Fibroblast of lung (primary cell): ENCODE measurements at regions not wholly inside any gene's neighbourhood (a gene's known extent, or its start where the extent isn't known, plus 50 kb on each side); places are given as distances from the start of the nearest gene placed in this dataset.

Experiments used
- DNase-seq, 2 donors: peaks; one replicate each; pipeline versions ENCODE4 v3.0.0 to v3.0.0-alpha.2; 2010; ENCODE audit warnings: low read depth in 2 of 2
- H2AFZ ChIP-seq: 2 replicates; pipeline ENCODE4 v1.5.1; 2012; ENCODE audit warnings: low read length, control low read depth, inconsistent platforms
- H3K27ac ChIP-seq: 2 replicates; pipeline ENCODE4 v1.5.1; 2011; ENCODE audit warnings: low read length, control low read depth; ENCODE audit not compliant: insufficient read depth
- H3K27me3 ChIP-seq: 2 replicates; pipeline ENCODE4 v1.5.1; 2011; ENCODE audit warnings: mild to moderate bottlenecking, low read length; ENCODE audit not compliant: control insufficient read depth, insufficient read depth
- H3K36me3 ChIP-seq: 2 replicates; pipeline ENCODE4 v1.5.1; 2011; ENCODE audit warnings: low read length; ENCODE audit not compliant: control insufficient read depth, insufficient read depth
- H3K4me1 ChIP-seq: 2 replicates; pipeline ENCODE4 v1.5.1; 2011; ENCODE audit warnings: low read length; ENCODE audit not compliant: control insufficient read depth, insufficient read depth; ENCODE audit errors: extremely low read depth
- H3K4me2 ChIP-seq: 2 replicates; pipeline ENCODE4 v1.5.1; 2011; ENCODE audit warnings: low read length, control low read depth; ENCODE audit not compliant: insufficient read depth; ENCODE audit errors: extremely low read depth
- H3K4me3 ChIP-seq, 4 experiments: fragments of 200-600 bp in 1 of 4; sonication (generic) in 1 of 4; replicated peaks in 1 of 4; 2 replicates each; pipeline ENCODE4 v1.5.1; 2011 to 2016; ENCODE audit warnings: low read length in 4 of 4, low read depth in 3 of 4, mild to moderate bottlenecking in 3 of 4, control low read depth in 2 of 4, inconsistent platforms in 1 of 4, mixed read lengths in 1 of 4; ENCODE audit not compliant: insufficient read depth in 1 of 4; ENCODE audit errors: control extremely low read depth in 1 of 4
- H3K79me2 ChIP-seq: 2 replicates; pipeline ENCODE4 v1.5.1; 2012; ENCODE audit warnings: mild to moderate bottlenecking, low read length, inconsistent platforms; ENCODE audit not compliant: control insufficient read depth, insufficient read depth
- H3K9ac ChIP-seq: 2 replicates; pipeline ENCODE4 v1.5.1; 2011; ENCODE audit warnings: mild to moderate bottlenecking, low read length, control low read depth; ENCODE audit not compliant: insufficient read depth
- H3K9me3 ChIP-seq: 2 replicates; pipeline ENCODE4 v1.5.1; 2012; ENCODE audit warnings: low read depth, low read length; ENCODE audit not compliant: control insufficient read depth, insufficient read depth
- H4K20me1 ChIP-seq: 2 replicates; pipeline ENCODE4 v1.5.1; 2011; ENCODE audit warnings: low read length; ENCODE audit not compliant: control insufficient read depth, insufficient read depth; ENCODE audit errors: extremely low read depth
- CTCF ChIP-seq, 2 donors: IDR thresholded peaks in 1 of 2; conservative IDR thresholded peaks in 1 of 2; 1 replicate in 1 of 2; 2 replicates in 1 of 2; pipeline ENCODE4 v1.5.1; 2011 to 2012; ENCODE audit warnings: low read length in 2 of 2, control low read depth in 1 of 2, inconsistent platforms in 1 of 2, low read depth in 1 of 2, mild to moderate bottlenecking in 1 of 2
- EZH2 ChIP-seq: IDR thresholded peaks from 2 replicates; pipeline ENCODE4 v1.5.1; 2012; ENCODE audit warnings: low read length, control low read depth, mild to moderate bottlenecking; ENCODE audit errors: missing control alignments

GRCh38 chr5:165076686-165077085, 1571.3 kb downstream of the MAT2B start:
- H3K4me1 ChIP-seq: no peaks in the 10 kb centered on the region
- no peaks in the 10 kb centered on the region for H3K27me3 ChIP-seq
- H4K20me1 ChIP-seq: no peaks in the 10 kb centered on the region
- no peak overlapping the region for H2AFZ ChIP-seq
- no peak overlapping the region for H3K9ac ChIP-seq
- TF ChIP-seq EZH2 (no peak), CTCF (conservative IDR thresholded peaks at IDR 0.05 in 1 of 2, IDR thresholded peaks at IDR 0.05 in 1 of 2; ENCODE audit: low read depth in 1 of 2, low read length in 2 of 2) (no peak)
- H3K4me2 ChIP-seq: no peak overlapping the region
- no peaks in the 10 kb centered on the region for H3K36me3 ChIP-seq
- H3K9me3 ChIP-seq: no peaks in the 10 kb centered on the region
- no peaks in the 10 kb centered on the region for H3K79me2 ChIP-seq
- H3K4me3 ChIP-seq: no peak overlapping the region
- DNase-seq: no peak
- H3K27ac ChIP-seq: no peak overlapping the region

- Histone ChIP-seq H3K79me2 (no peaks in the 10 kb centered on the region), H3K36me3 (no peaks in the 10 kb centered on the region), H3K4me3 (no peak overlapping the region), H2AFZ (no peak overlapping the region), H4K20me1 (no peaks in the 10 kb centered on the region), H3K4me2 (no peak overlapping the region), H3K9me3 (no peaks in the 10 kb centered on the region), H3K27ac (no peak overlapping the region), H3K9ac (no peak overlapping the region), H3K27me3 (no peaks in the 10 kb centered on the region), H3K4me1 (no peaks in the 10 kb centered on the region)
- TF ChIP-seq CTCF (conservative IDR thresholded peaks at IDR 0.05 in 1 of 2, IDR thresholded peaks at IDR 0.05 in 1 of 2; ENCODE audit: low read depth in 1 of 2, low read length in 2 of 2): no peak
- no peak for TF ChIP-seq EZH2
- DNase-seq: no peak
Observed at GRCh38 chr5:165079389-165079788, 1574.0 kb downstream of the MAT2B start.

GRCh38 chr5:165083394-165083793, 1578.0 kb downstream of the MAT2B start:
- H4K20me1 ChIP-seq: no peaks in the 10 kb centered on the region

More at GRCh38 chr5:165083394-165083793, 1578.0 kb downstream of the MAT2B start:
- no peak overlapping the region for H3K27ac ChIP-seq
- no peak overlapping the region for H2AFZ ChIP-seq
- H3K9me3 ChIP-seq: no peaks in the 10 kb centered on the region
- H3K27me3 ChIP-seq: no peaks in the 10 kb centered on the region
- no peak for DNase-seq
- H3K4me2 ChIP-seq: no peak overlapping the region
- no peak overlapping the region for H3K9ac ChIP-seq
- no peak overlapping the region for H3K4me3 ChIP-seq
- H3K36me3 ChIP-seq: no peaks in the 10 kb centered on the region
- H3K4me1 ChIP-seq: no peaks in the 10 kb centered on the region
- no peaks in the 10 kb centered on the region for H3K79me2 ChIP-seq
- TF ChIP-seq CTCF (conservative IDR thresholded peaks at IDR 0.05 in 1 of 2, IDR thresholded peaks at IDR 0.05 in 1 of 2; ENCODE audit: low read depth in 1 of 2, low read length in 2 of 2): no peak
- TF ChIP-seq EZH2: no peak
